ENCODE measurements at regions not wholly inside any gene's neighbourhood (a gene's known extent, or its start where the extent isn't known, plus 50 kb on each side); places are given as distances from the start of the nearest gene placed in this dataset.

- CTCF ChIA-PET, result no interaction called here
- H3K4me1 ChIP-seq (ENCODE audit: control insufficient read depth in 2 of 2, insufficient read depth in 2 of 2, low read length in 2 of 2), result no peaks in the 10 kb centered on the region
- no peak overlapping the region for H3K4me3 ChIP-seq (ENCODE audit: control extremely low read depth in 1 of 5, extremely low read depth in 1 of 5, insufficient read depth in 1 of 5, low read depth in 2 of 5, low read length in 4 of 5)
- Mint-ChIP-seq H3K4me3 (no peak overlapping the region), H3K9me3 (ENCODE audit: insufficient read depth) (no peaks in the 10 kb centered on the region), H3K4me1 (no peaks in the 10 kb centered on the region), H3K27me3 (peaks cover 15% of the 10 kb centered on the region), H3K27ac (no peak overlapping the region)
- H3K27ac ChIP-seq (ENCODE audit: low read length in 2 of 2), result no peak overlapping the region
- no peaks in the 10 kb centered on the region for H4K20me1 ChIP-seq (ENCODE audit: control insufficient read depth, insufficient read depth, low read length, poor library complexity, severe bottlenecking)
- H3K4me2 ChIP-seq (replicated peaks; ENCODE audit: low read depth, low read length, poor library complexity, severe bottlenecking), result no peak overlapping the region
- intact Hi-C loops (cut with micrococcal nuclease), result no loop called here
- ATAC-seq (ENCODE audit: low read depth) (no peak), DNase-seq (no peak)
- TF ChIP-seq EZH2 (IDR thresholded peaks at IDR 0.05; ENCODE audit: borderline replicate concordance, insufficient read depth, low read depth, low read length, poor library complexity, severe bottlenecking), result no peak
- TF ChIP-seq, protein P1, sequence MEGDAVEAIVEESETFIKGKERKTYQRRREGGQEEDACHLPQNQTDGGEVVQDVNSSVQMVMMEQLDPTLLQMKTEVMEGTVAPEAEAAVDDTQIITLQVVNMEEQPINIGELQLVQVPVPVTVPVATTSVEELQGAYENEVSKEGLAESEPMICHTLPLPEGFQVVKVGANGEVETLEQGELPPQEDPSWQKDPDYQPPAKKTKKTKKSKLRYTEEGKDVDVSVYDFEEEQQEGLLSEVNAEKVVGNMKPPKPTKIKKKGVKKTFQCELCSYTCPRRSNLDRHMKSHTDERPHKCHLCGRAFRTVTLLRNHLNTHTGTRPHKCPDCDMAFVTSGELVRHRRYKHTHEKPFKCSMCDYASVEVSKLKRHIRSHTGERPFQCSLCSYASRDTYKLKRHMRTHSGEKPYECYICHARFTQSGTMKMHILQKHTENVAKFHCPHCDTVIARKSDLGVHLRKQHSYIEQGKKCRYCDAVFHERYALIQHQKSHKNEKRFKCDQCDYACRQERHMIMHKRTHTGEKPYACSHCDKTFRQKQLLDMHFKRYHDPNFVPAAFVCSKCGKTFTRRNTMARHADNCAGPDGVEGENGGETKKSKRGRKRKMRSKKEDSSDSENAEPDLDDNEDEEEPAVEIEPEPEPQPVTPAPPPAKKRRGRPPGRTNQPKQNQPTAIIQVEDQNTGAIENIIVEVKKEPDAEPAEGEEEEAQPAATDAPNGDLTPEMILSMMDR (IDR thresholded peaks at IDR 0.05), result no peak
- no peak overlapping the region for H2AFZ ChIP-seq (ENCODE audit: insufficient read depth, low read depth, low read length, poor library complexity, severe bottlenecking)
- H3K79me2 ChIP-seq (ENCODE audit: control insufficient read depth, insufficient read depth, low read length), result no peaks in the 10 kb centered on the region
- H3K9me3 ChIP-seq (ENCODE audit: control extremely low read depth in 1 of 3, control insufficient read depth in 2 of 3, insufficient read depth in 1 of 3, low read length in 2 of 3), result no peaks in the 10 kb centered on the region
- 85% methylated on average over 6 of the region's 7 CpGs for WGBS (ENCODE audit: insufficient coverage)
- POLR2A ChIA-PET, result no interaction called here
- H3K27me3 ChIP-seq (replicated peaks in 1 of 4; ENCODE audit: control extremely low read depth in 1 of 4, control insufficient read depth in 3 of 4, insufficient read depth in 4 of 4, low read length in 3 of 4), result peaks cover 0 to 2% (median 0%) of the 10 kb centered on the region in 4 experiments
- H3K9ac ChIP-seq (ENCODE audit: low read length), result no peak overlapping the region
- no peaks in the 10 kb centered on the region for H3K36me3 ChIP-seq (replicated peaks in 1 of 2; ENCODE audit: control extremely low read depth in 1 of 2, control insufficient read depth in 1 of 2, extremely low read depth in 1 of 2, insufficient read depth in 2 of 2, low read length in 1 of 2)
These were observed 97.0 kb upstream of the PFKP start for GRCh38 chr10:2970190-2970823.

DNA sequence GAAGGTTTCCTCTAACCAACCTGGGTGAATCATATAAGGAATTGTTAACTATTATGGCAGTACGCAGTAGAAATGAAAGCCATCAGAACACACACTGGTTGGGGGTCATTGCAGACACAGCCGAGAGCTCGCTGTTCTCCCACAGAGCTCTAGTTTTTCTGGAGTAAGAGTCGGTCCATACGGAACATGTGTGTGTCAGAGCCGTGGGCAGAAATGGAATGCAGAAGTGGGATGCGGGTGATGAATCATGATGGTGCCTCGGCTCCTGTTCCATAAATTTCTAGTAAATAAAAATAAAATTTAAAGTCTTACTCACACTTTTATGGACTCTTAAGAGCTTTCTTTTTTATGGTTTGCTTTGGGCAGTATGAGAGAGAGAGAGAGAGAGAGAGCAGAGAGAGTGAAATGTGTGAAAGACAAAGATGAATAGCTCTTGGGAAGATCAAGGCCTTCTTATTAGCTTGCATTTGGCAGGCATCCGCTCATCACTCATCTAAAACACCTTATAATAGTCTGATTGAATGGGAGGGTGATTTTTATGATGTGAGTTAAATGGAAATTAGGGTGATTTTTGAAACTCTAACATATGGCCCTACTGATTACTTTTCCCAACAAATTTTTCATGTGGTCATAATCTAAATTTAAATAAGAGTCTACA, 98.8 kb upstream of the PFKP start:
- WGBS (ENCODE audit: insufficient coverage), result 94% methylated on average over 3 of the region's 9 CpGs
- POLR2A ChIA-PET, result no interaction called here
- H3K9me3 Mint-ChIP-seq (ENCODE audit: insufficient read depth), result no peaks in the 10 kb centered on the region
- Histone ChIP-seq H3K27ac (ENCODE audit: low read length in 2 of 2) (no peak overlapping the region), H3K4me1 (ENCODE audit: control insufficient read depth in 2 of 2, insufficient read depth in 2 of 2, low read length in 2 of 2) (no peaks in the 10 kb centered on the region), H2AFZ (ENCODE audit: insufficient read depth, low read depth, low read length, poor library complexity, severe bottlenecking) (no peak overlapping the region), H4K20me1 (ENCODE audit: control insufficient read depth, insufficient read depth, low read length, poor library complexity, severe bottlenecking) (no peaks in the 10 kb centered on the region), H3K9me3 (ENCODE audit: control extremely low read depth in 1 of 3, control insufficient read depth in 2 of 3, insufficient read depth in 1 of 3, low read length in 2 of 3) (no peaks in the 10 kb centered on the region), H3K4me2 (replicated peaks; ENCODE audit: low read depth, low read length, poor library complexity, severe bottlenecking) (no peak overlapping the region), H3K79me2 (ENCODE audit: control insufficient read depth, insufficient read depth, low read length) (no peaks in the 10 kb centered on the region), H3K36me3 (replicated peaks in 1 of 2; ENCODE audit: control extremely low read depth in 1 of 2, control insufficient read depth in 1 of 2, extremely low read depth in 1 of 2, insufficient read depth in 2 of 2, low read length in 1 of 2) (no peaks in the 10 kb centered on the region), H3K27me3 (replicated peaks in 1 of 4; ENCODE audit: control extremely low read depth in 1 of 4, control insufficient read depth in 3 of 4, insufficient read depth in 4 of 4, low read length in 3 of 4) (peaks cover 0 to 2% (median 0%) of the 10 kb centered on the region in 4 experiments), H3K9ac (ENCODE audit: low read length) (no peak overlapping the region), H3K4me3 (ENCODE audit: control extremely low read depth in 1 of 5, extremely low read depth in 1 of 5, insufficient read depth in 1 of 5, low read depth in 2 of 5, low read length in 4 of 5) (no peak overlapping the region)
- intact Hi-C loops (cut with micrococcal nuclease), result no loop called here
- no peak overlapping the region for H3K4me3 Mint-ChIP-seq
- TF ChIP-seq EZH2 (IDR thresholded peaks at IDR 0.05; ENCODE audit: borderline replicate concordance, insufficient read depth, low read depth, low read length, poor library complexity, severe bottlenecking), result no peak
- TF ChIP-seq, protein P1 (IDR thresholded peaks at IDR 0.05), result no peak
- no peaks in the 10 kb centered on the region for H3K4me1 Mint-ChIP-seq
- H3K27me3 Mint-ChIP-seq, result peaks cover 24% of the 10 kb centered on the region
- ATAC-seq (ENCODE audit: low read depth) (no peak), DNase-seq (no peak)
- CTCF ChIA-PET, result no interaction called here
- H3K27ac Mint-ChIP-seq, result no peak overlapping the region

Measured in B cell (primary cell).